OCI-LY7 (cell line): ENCODE measurements at regions not wholly inside any gene's neighbourhood (a gene's known extent, or its start where the extent isn't known, plus 50 kb on each side); places are given as distances from the start of the nearest gene placed in this dataset.

ENCODE experiments used
- BruUV-seq: library from RNA; stranded (reverse); fragments of 400-500 nt; replicated peaks from 2 replicates; lab custom pipeline; 2021; lab: Mats Ljungman, UMichigan
- CTCF ChIA-PET: fragments of 300-600 bp; sonication (Branson Sonifier 250); formaldehyde crosslinking; loops from one replicate; lab custom pipeline; 2022; ENCODE audit warnings: antibody characterized with exemption; ENCODE audit not compliant: unreplicated experiment; lab: Charles Lee
- POLR2A ChIA-PET: fragments of 300-600 bp; sonication (Branson Sonifier 250); formaldehyde crosslinking; loops from one replicate; lab custom pipeline; 2022; ENCODE audit warnings: antibody characterized with exemption; lab: Charles Lee
- DNase-seq: peaks from one replicate; pipeline ENCODE4 v3.0.0-alpha.2; 2015; ENCODE audit warnings: low spot score
- H2AFZ ChIP-seq: fragments of 200-600 bp; sonication (generic), shearing (Covaris generic); 2 replicates; pipeline ENCODE4 v1.6.1; 2014; ENCODE audit warnings: mild to moderate bottlenecking, antibody characterized with exemption, low read length, moderate library complexity
- H3K27ac ChIP-seq: fragments of 200-600 bp; sonication (generic); 2 replicates; pipeline ENCODE4 v1.5.1; 2014; ENCODE audit warnings: mixed run types, low read depth, mild to moderate bottlenecking, moderate library complexity, low read length, inconsistent platforms; ENCODE audit not compliant: poor library complexity, severe bottlenecking
- H3K36me3 ChIP-seq: fragments of 200-600 bp; sonication (generic); 2 replicates; pipeline ENCODE4 v1.6.1; 2014; ENCODE audit warnings: mild to moderate bottlenecking, antibody characterized with exemption, low read length, moderate library complexity, mixed read lengths; ENCODE audit not compliant: insufficient read depth
- H3K4me1 ChIP-seq: fragments of 200-600 bp; sonication (generic); 2 replicates; pipeline ENCODE4 v1.5.1; 2014; ENCODE audit warnings: mild to moderate bottlenecking, low read length; ENCODE audit not compliant: insufficient read depth, poor library complexity, severe bottlenecking
- H3K4me2 ChIP-seq: fragments of 200-600 bp; sonication (generic); 2 replicates; pipeline ENCODE4 v1.6.1; 2014; ENCODE audit warnings: mild to moderate bottlenecking, low read length
- H3K4me3 ChIP-seq: fragments of 200-600 bp; sonication (generic); 2 replicates; pipeline ENCODE4 v1.5.1; 2014; ENCODE audit warnings: mild to moderate bottlenecking, low read depth, low read length; ENCODE audit not compliant: poor library complexity, severe bottlenecking
- H3K79me2 ChIP-seq: fragments of 200-600 bp; sonication (generic); 2 replicates; pipeline ENCODE4 v1.6.1; 2016; ENCODE audit warnings: low read depth, mild to moderate bottlenecking, low read length, moderate library complexity, mixed read lengths; ENCODE audit not compliant: insufficient read depth
- H3K9me2 ChIP-seq: fragments of 200-600 bp; sonication (generic); 2 replicates; pipeline ENCODE4 v1.6.1; 2016; ENCODE audit warnings: mild to moderate bottlenecking, low read length, mixed read lengths; ENCODE audit not compliant: insufficient read depth
- H3K9me3 ChIP-seq: fragments of 200-600 bp; sonication (generic); 2 replicates; pipeline ENCODE4 v1.6.1; 2014; ENCODE audit warnings: mild to moderate bottlenecking, mixed run types, low read length, mixed read lengths
- H4K20me1 ChIP-seq: fragments of 200-600 bp; sonication (generic); 2 replicates; pipeline ENCODE4 v1.6.1; 2014; ENCODE audit warnings: mild to moderate bottlenecking, antibody characterized with exemption, low read length, moderate library complexity, mixed read lengths; ENCODE audit not compliant: insufficient read depth
- CTCF ChIP-seq: fragments of 200-600 bp; sonication (generic); conservative IDR thresholded peaks from 2 replicates; pipeline ENCODE4 v1.5.1; 2014; ENCODE audit warnings: mild to moderate bottlenecking, antibody characterized with exemption, low read length, moderate library complexity, mixed read lengths
- EZH2phosphoT487 ChIP-seq: fragments of 200-600 bp; sonication (generic); IDR thresholded peaks from 2 replicates; pipeline ENCODE4 v1.6.1; 2018; ENCODE audit warnings: low read depth, borderline replicate concordance, mild to moderate bottlenecking, mixed run types, antibody characterized with exemption, low read length, moderate library complexity, mixed read lengths
- intact Hi-C: fragments of 100-400 bp; cut with micrococcal nuclease; formaldehyde crosslinking; loops from one replicate; pipeline ENCODE4 v1.10.0; 2022; ENCODE audit not compliant: unreplicated experiment

- no TSS peak for BruUV-seq
- no peaks in the 10 kb centered on the region for H3K4me1 ChIP-seq
Observed at GRCh38 chr2:64777841-64778240, 124.1 kb upstream of the SERTAD2 start.

GRCh38 chr2:64779117-64779690, 125.5 kb upstream of the SERTAD2 start:
- POLR2A ChIA-PET = interaction anchor here (0.6 to 1.5 kb wide), 3 partner anchors 10 to 120 kb away, joined by 3 to 8 read pairs (median 4); no protein-coding TSS in a partner anchor
- no peaks in the 10 kb centered on the region for H3K36me3 ChIP-seq
- H3K9me3 ChIP-seq = peaks cover 6% of the 10 kb centered on the region; the same call in 1 of the 2 replicates
- H3K4me2 ChIP-seq = no peak overlapping the region
- CTCF ChIA-PET = no interaction called here
- H3K27ac ChIP-seq = no peak overlapping the region
- intact Hi-C loops = no loop called here
- no peak for DNase-seq
- no peaks in the 10 kb centered on the region for H3K9me2 ChIP-seq
- BruUV-seq = no TSS peak
- no peak overlapping the region for H3K4me3 ChIP-seq
- TF ChIP-seq EZH2phosphoT487 = no peak
- H3K4me1 ChIP-seq = no peaks in the 10 kb centered on the region
- H3K79me2 ChIP-seq = no peaks in the 10 kb centered on the region
- no peaks in the 10 kb centered on the region for H4K20me1 ChIP-seq
- no peak overlapping the region for H2AFZ ChIP-seq

More at GRCh38 chr2:64777841-64778240, 124.1 kb upstream of the SERTAD2 start:
- Histone ChIP-seq H3K9me2 (no peaks in the 10 kb centered on the region), H3K27ac (no peak overlapping the region), H3K36me3 (no peaks in the 10 kb centered on the region), H3K79me2 (no peaks in the 10 kb centered on the region), H4K20me1 (no peaks in the 10 kb centered on the region), H3K4me2 (no peak overlapping the region), H2AFZ (no peak overlapping the region), H3K4me3 (no peak overlapping the region), H3K9me3 (peaks cover 6% of the 10 kb centered on the region; the same call in 1 of the 2 replicates)
- POLR2A ChIA-PET = no interaction called here
- CTCF ChIA-PET = no interaction called here
- TF ChIP-seq CTCF (no peak), EZH2phosphoT487 (no peak)
- intact Hi-C loops = no loop called here
- no peak for DNase-seq

DNA sequence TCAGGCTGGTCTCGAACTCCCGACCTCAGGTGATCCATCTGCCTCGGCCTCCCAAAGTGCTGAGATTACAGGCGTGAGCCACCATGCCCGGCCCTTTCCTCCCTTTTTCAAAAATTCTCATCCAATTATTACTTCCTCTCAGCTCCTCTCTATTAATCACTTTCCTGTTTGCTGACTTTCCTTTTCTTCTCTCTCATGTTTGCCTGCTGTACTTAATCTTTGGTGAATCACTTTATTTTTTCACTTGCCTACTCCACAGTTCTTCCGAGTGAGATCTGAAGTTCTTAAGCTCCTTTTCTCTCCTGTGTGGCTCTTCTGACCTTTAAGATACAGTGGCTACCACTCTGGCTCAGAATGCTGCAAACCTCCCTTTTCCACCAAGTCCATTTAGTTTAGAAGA, 126.3 kb upstream of the SERTAD2 start:
- BruUV-seq = no TSS peak
- no peak overlapping the region for H3K4me3 ChIP-seq
- no peak for DNase-seq
- ChIA-PET CTCF (no interaction called here), POLR2A (interaction anchor here (0.9 to 1.5 kb wide), 3 partner anchors 9 to 39 kb away, joined by 3 to 4 read pairs (median 3); no protein-coding TSS in a partner anchor)
- no peaks in the 10 kb centered on the region for H3K9me2 ChIP-seq
- H3K4me2 ChIP-seq = no peak overlapping the region
- no peaks in the 10 kb centered on the region for H3K4me1 ChIP-seq
- no peak overlapping the region for H3K27ac ChIP-seq
- no peaks in the 10 kb centered on the region for H4K20me1 ChIP-seq
- H3K9me3 ChIP-seq = peaks cover 2% of the 10 kb centered on the region; the same call in 1 of the 2 replicates
- no peaks in the 10 kb centered on the region for H3K79me2 ChIP-seq
- no peak overlapping the region for H2AFZ ChIP-seq
- intact Hi-C loops = no loop called here
- TF ChIP-seq CTCF (no peak), EZH2phosphoT487 (no peak)
- no peaks in the 10 kb centered on the region for H3K36me3 ChIP-seq
